WTC11 (cell line): ENCODE measurements at regions not wholly inside any gene's neighbourhood (a gene's known extent, or its start where the extent isn't known, plus 50 kb on each side); places are given as distances from the start of the nearest gene placed in this dataset.

Source experiments
- ATAC-seq: fragments of 200-7000 bp; cut with Tn5 transposase; 2 replicates; pipeline ENCODE4 v1.10.0; 2021; ENCODE audit warnings: mild to moderate bottlenecking, moderate library complexity
- CTCF ChIA-PET: fragments of 300-600 bp; sonication (Branson Sonifier 250); formaldehyde crosslinking; loops from one replicate; lab custom pipeline; 2021; ENCODE audit warnings: antibody characterized with exemption; lab: Charles Lee
- POLR2A ChIA-PET: fragments of 350-600 bp; sonication (Branson Sonifier 250); formaldehyde crosslinking; loops from one replicate; lab custom pipeline; 2021; ENCODE audit warnings: antibody characterized with exemption; lab: Charles Lee
- DNase-seq: peaks from one replicate; pipeline ENCODE4 v3.0.0; 2021; ENCODE audit warnings: low spot score
- H3K27ac Mint-ChIP-seq: 2 replicates; pipeline ENCODE4 v1.8.0; 2021; ENCODE audit warnings: mixed read lengths
- H3K27me3 Mint-ChIP-seq: 2 replicates; pipeline ENCODE4 v1.8.0; 2021; ENCODE audit warnings: low read depth, mild to moderate bottlenecking, moderate library complexity, mixed read lengths
- H3K36me3 Mint-ChIP-seq: 2 replicates; pipeline ENCODE4 v1.8.0; 2021; ENCODE audit warnings: mixed read lengths
- H3K4me1 Mint-ChIP-seq: 2 replicates; pipeline ENCODE4 v1.8.0; 2022; ENCODE audit warnings: mixed read lengths
- H3K4me3 Mint-ChIP-seq: 2 replicates; pipeline ENCODE4 v1.8.0; 2021; ENCODE audit warnings: mild to moderate bottlenecking, moderate library complexity, mixed read lengths
- H3K9me3 Mint-ChIP-seq: 2 replicates; pipeline ENCODE4 v1.8.0; 2021; ENCODE audit warnings: mixed read lengths
- ATF1 ChIP-seq: sonication (generic); formaldehyde crosslinking; IDR thresholded peaks from 2 replicates; pipeline ENCODE4 v1.8.1; 2023; ENCODE audit warnings: mild to moderate bottlenecking, moderate library complexity, missing genetic modification reagents
- FOXK1 ChIP-seq: sonication (generic); formaldehyde crosslinking; IDR thresholded peaks from 2 replicates; pipeline ENCODE4 v1.8.0; 2022; ENCODE audit warnings: mild to moderate bottlenecking, moderate library complexity, missing genetic modification reagents
- GABPB1 ChIP-seq: sonication (generic); formaldehyde crosslinking; IDR thresholded peaks from 2 replicates; pipeline ENCODE4 v1.8.1; 2023; ENCODE audit warnings: mild to moderate bottlenecking, missing genetic modification reagents
- IRF2 ChIP-seq: sonication (generic); formaldehyde crosslinking; IDR thresholded peaks from 2 replicates; pipeline ENCODE4 v1.8.0; 2022; ENCODE audit warnings: low read depth, missing genetic modification reagents, borderline replicate concordance
- MYBL2 ChIP-seq: sonication (generic); formaldehyde crosslinking; IDR thresholded peaks from 2 replicates; pipeline ENCODE4 v1.8.1; 2023; ENCODE audit warnings: mild to moderate bottlenecking, moderate library complexity, missing genetic modification reagents
- NFATC4 ChIP-seq: fragments of 250-450 bp; sonication (Bioruptor Pico); IDR thresholded peaks from 2 replicates; pipeline ENCODE4 v1.9.0; 2021; ENCODE audit warnings: mild to moderate bottlenecking
- NFYB ChIP-seq: sonication (generic); formaldehyde crosslinking; conservative IDR thresholded peaks from 2 replicates; pipeline ENCODE4 v1.8.0; 2022; ENCODE audit warnings: low read depth, missing genetic modification reagents
- NR2C2 ChIP-seq: sonication (generic); formaldehyde crosslinking; IDR thresholded peaks from 2 replicates; pipeline ENCODE4 v1.8.0; 2022; ENCODE audit warnings: mild to moderate bottlenecking, missing genetic modification reagents
- PRRX2 ChIP-seq: fragments of 250-450 bp; sonication (Bioruptor Pico); IDR thresholded peaks from 2 replicates; pipeline ENCODE4 v1.8.0; 2021; ENCODE audit warnings: mild to moderate bottlenecking
- SMAD3 ChIP-seq: sonication (generic); formaldehyde crosslinking; IDR thresholded peaks from 2 replicates; pipeline ENCODE4 v1.8.0; 2022; ENCODE audit warnings: missing genetic modification reagents, mild to moderate bottlenecking, borderline replicate concordance
- TEAD1 ChIP-seq: sonication (generic); formaldehyde crosslinking; IDR thresholded peaks from 2 replicates; pipeline ENCODE4 v1.8.0; 2022; ENCODE audit warnings: mild to moderate bottlenecking, missing genetic modification reagents
- ZNF232 ChIP-seq: sonication (generic); formaldehyde crosslinking; IDR thresholded peaks from 2 replicates; pipeline ENCODE4 v1.8.0; 2022; ENCODE audit warnings: mild to moderate bottlenecking, missing genetic modification reagents
- ZNF416 ChIP-seq: fragments of 250-450 bp; sonication (Bioruptor Pico); IDR thresholded peaks from 2 replicates; pipeline ENCODE4 v1.9.0; 2021; ENCODE audit warnings: mild to moderate bottlenecking, inconsistent platforms
- TF ChIP-seq, protein P1 (sequence below): sonication (generic); formaldehyde crosslinking; IDR thresholded peaks from 2 replicates; pipeline ENCODE4 v1.8.0; 2022; ENCODE audit warnings: mild to moderate bottlenecking, missing genetic modification reagents
- TF ChIP-seq, protein P2 (sequence below): sonication (generic); formaldehyde crosslinking; IDR thresholded peaks from 2 replicates; pipeline ENCODE4 v1.8.1; 2023; ENCODE audit warnings: mild to moderate bottlenecking, missing genetic modification reagents, borderline replicate concordance
- TF ChIP-seq, protein P3 (sequence below): sonication (generic); formaldehyde crosslinking; IDR thresholded peaks from 2 replicates; pipeline ENCODE4 v1.8.0; 2022; ENCODE audit warnings: mild to moderate bottlenecking, missing genetic modification reagents
- TF ChIP-seq, protein P4 (sequence below): sonication (generic); formaldehyde crosslinking; IDR thresholded peaks from 2 replicates; pipeline ENCODE4 v1.8.1; 2023; ENCODE audit warnings: mild to moderate bottlenecking, missing genetic modification reagents, moderate library complexity
- TF ChIP-seq, protein P5 (sequence below): sonication (generic); formaldehyde crosslinking; IDR thresholded peaks from 2 replicates; pipeline ENCODE4 v1.8.1; 2022; ENCODE audit warnings: mild to moderate bottlenecking, missing genetic modification reagents, moderate library complexity, borderline replicate concordance

DNA sequence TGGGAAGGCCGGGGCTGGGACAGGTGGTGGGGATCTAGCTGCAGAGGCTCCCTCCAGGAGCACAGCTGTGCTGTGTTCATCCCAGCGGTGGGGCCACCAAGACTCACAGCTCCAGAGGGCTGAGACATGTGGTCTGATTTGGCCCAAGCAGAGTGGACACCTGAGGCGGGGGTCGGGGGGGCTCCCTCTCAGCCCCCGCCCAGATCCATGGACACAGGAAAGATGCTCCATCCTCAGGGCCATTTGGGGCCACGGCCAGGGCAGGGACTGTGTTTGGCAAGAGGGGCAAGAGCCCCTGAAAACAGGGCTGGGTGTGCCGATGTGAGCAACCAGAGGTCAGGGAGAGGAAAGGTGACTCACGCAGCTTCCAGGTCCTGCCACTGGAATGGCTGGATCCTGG is 219.4 kb downstream of the BRD1 start:
- ChIA-PET CTCF (no interaction called here), POLR2A (no interaction called here)
- TF ChIP-seq GABPB1 (CRISPR knock-in tag): no peak
- no peak for TF ChIP-seq ZNF416
- TF ChIP-seq, protein P1, sequence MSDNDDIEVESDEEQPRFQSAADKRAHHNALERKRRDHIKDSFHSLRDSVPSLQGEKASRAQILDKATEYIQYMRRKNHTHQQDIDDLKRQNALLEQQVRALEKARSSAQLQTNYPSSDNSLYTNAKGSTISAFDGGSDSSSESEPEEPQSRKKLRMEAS (CRISPR knock-in tag): no peak
- TF ChIP-seq, protein P2, sequence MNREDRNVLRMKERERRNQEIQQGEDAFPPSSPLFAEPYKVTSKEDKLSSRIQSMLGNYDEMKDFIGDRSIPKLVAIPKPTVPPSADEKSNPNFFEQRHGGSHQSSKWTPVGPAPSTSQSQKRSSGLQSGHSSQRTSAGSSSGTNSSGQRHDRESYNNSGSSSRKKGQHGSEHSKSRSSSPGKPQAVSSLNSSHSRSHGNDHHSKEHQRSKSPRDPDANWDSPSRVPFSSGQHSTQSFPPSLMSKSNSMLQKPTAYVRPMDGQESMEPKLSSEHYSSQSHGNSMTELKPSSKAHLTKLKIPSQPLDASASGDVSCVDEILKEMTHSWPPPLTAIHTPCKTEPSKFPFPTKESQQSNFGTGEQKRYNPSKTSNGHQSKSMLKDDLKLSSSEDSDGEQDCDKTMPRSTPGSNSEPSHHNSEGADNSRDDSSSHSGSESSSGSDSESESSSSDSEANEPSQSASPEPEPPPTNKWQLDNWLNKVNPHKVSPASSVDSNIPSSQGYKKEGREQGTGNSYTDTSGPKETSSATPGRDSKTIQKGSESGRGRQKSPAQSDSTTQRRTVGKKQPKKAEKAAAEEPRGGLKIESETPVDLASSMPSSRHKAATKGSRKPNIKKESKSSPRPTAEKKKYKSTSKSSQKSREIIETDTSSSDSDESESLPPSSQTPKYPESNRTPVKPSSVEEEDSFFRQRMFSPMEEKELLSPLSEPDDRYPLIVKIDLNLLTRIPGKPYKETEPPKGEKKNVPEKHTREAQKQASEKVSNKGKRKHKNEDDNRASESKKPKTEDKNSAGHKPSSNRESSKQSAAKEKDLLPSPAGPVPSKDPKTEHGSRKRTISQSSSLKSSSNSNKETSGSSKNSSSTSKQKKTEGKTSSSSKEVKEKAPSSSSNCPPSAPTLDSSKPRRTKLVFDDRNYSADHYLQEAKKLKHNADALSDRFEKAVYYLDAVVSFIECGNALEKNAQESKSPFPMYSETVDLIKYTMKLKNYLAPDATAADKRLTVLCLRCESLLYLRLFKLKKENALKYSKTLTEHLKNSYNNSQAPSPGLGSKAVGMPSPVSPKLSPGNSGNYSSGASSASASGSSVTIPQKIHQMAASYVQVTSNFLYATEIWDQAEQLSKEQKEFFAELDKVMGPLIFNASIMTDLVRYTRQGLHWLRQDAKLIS (CRISPR knock-in tag): no peak
- no peak for TF ChIP-seq SMAD3 (CRISPR knock-in tag)
- no peak for TF ChIP-seq ATF1 (CRISPR knock-in tag)
- TF ChIP-seq ZNF232 (CRISPR knock-in tag): no peak
- TF ChIP-seq, protein P3, sequence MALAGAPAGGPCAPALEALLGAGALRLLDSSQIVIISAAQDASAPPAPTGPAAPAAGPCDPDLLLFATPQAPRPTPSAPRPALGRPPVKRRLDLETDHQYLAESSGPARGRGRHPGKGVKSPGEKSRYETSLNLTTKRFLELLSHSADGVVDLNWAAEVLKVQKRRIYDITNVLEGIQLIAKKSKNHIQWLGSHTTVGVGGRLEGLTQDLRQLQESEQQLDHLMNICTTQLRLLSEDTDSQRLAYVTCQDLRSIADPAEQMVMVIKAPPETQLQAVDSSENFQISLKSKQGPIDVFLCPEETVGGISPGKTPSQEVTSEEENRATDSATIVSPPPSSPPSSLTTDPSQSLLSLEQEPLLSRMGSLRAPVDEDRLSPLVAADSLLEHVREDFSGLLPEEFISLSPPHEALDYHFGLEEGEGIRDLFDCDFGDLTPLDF (CRISPR knock-in tag): no peak
- no peak for TF ChIP-seq NR2C2
- no peak for TF ChIP-seq FOXK1 (CRISPR knock-in tag)
- Mint-ChIP-seq H3K36me3 (peaks cover 19% of the 10 kb centered on the region), H3K27ac (no peak overlapping the region), H3K27me3 (peaks cover 4% of the 10 kb centered on the region; the same call in 1 of the 2 replicates), H3K4me1 (no peaks in the 10 kb centered on the region), H3K4me3 (no peak overlapping the region), H3K9me3 (peaks cover 42% of the 10 kb centered on the region)
- ATAC-seq: no peak
- no peak for DNase-seq

DNA sequence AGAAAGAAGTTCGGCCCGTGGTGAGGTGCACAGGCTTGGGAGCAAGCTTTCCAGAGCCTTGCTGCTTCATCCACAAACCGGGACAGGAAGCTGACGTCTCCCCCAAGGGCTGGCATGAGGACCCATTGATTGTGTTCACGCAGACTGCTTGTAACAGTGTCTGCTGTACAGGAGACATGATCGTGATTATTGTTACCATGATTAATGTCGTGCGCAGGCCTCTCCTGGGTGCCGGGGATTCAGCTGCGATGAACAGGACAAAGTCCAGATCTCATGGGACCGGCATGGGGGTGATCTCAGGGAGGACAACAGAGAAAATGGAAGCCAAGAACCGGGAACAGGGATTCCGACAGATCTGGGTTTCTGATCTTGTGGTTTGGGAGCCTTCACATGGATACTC is 219.9 kb downstream of the BRD1 start:
- CTCF ChIA-PET: no interaction called here
- no peak overlapping the region for H3K4me3 Mint-ChIP-seq
- no peak for TF ChIP-seq NFYB (CRISPR knock-in tag)
- no peak for TF ChIP-seq TEAD1 (CRISPR knock-in tag)
- no peak for TF ChIP-seq SMAD3 (CRISPR knock-in tag)
- TF ChIP-seq NFATC4 (CRISPR knock-in tag): no peak
- no peak for TF ChIP-seq PRRX2 (CRISPR knock-in tag)
- TF ChIP-seq, protein P4, sequence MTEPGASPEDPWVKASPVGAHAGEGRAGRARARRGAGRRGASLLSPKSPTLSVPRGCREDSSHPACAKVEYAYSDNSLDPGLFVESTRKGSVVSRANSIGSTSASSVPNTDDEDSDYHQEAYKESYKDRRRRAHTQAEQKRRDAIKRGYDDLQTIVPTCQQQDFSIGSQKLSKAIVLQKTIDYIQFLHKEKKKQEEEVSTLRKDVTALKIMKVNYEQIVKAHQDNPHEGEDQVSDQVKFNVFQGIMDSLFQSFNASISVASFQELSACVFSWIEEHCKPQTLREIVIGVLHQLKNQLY (CRISPR knock-in tag): no peak
- no peak for TF ChIP-seq MYBL2 (CRISPR knock-in tag)
- no peak for TF ChIP-seq IRF2 (CRISPR knock-in tag)
- TF ChIP-seq, protein P5, sequence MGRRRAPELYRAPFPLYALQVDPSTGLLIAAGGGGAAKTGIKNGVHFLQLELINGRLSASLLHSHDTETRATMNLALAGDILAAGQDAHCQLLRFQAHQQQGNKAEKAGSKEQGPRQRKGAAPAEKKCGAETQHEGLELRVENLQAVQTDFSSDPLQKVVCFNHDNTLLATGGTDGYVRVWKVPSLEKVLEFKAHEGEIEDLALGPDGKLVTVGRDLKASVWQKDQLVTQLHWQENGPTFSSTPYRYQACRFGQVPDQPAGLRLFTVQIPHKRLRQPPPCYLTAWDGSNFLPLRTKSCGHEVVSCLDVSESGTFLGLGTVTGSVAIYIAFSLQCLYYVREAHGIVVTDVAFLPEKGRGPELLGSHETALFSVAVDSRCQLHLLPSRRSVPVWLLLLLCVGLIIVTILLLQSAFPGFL: no peak
- ATAC-seq: no peak
- peaks cover 19% of the 10 kb centered on the region for H3K36me3 Mint-ChIP-seq
- no peak for DNase-seq
- H3K27ac Mint-ChIP-seq: no peak overlapping the region
- H3K27me3 Mint-ChIP-seq: peaks cover 4% of the 10 kb centered on the region; the same call in 1 of the 2 replicates
- POLR2A ChIA-PET: no interaction called here
- peaks cover 38% of the 10 kb centered on the region for H3K9me3 Mint-ChIP-seq
- no peaks in the 10 kb centered on the region for H3K4me1 Mint-ChIP-seq
